Stimulated activated CD4-positive, alpha-beta T cell treated with anti-CD3 and anti-CD28 coated beads, TNF-alpha, amount 100 ng/mL, for 48 hours (primary cell): ENCODE measurements at regions not wholly inside any gene's neighbourhood (a gene's known extent, or its start where the extent isn't known, plus 50 kb on each side); places are given as distances from the start of the nearest gene placed in this dataset.
"Not testable (repeated sequence)": the region's sequence is repeated elsewhere in the genome, so short reads cannot be mapped to it uniquely, and the experiment has no call there.

Experiments used
- DNase-seq, 3 donors: peaks; one replicate each; pipeline ENCODE4 v3.0.0-alpha.2; 2020; ENCODE audit warnings: low read depth in 3 of 3

DNA sequence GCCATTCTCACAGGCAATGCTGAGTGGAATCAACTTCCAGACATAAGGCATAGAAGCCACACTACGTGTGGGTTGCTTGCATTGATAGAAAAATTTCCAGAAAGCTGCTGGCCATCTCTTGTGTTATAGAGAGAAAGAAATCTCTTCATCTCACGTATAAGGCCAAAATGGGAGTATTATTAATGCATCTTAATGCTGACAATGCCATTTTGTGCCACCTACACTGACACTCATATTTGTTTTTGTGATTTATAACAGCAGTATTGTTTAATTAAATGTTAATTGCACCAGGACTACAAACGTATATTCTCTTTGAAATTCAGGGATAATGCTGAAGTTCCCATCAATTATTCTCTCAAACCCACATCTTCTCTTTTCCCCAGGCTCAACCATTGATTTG, 56.1 kb upstream of the TMEM132D start:
- DNase-seq, result no peak

DNA sequence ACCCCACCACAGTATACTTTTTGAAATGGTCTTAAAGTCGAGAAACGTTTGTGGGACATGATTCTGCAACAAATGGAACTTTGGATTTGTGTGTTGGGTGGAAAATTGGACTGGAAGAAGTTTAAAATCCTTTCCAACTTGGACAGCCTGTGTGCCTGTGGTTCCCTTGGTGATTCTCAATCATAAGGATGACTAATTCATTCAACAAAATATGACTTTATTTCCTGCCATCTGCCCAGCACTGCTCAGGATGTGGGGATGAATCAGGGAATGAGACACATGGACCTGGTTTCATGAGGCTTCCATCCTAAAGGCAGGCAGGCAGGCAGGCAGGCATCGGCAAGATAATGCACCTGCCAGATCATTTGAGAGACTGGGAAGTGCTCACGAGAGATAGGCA, 57.3 kb upstream of the TMEM132D start:
- no peak for DNase-seq

DNA sequence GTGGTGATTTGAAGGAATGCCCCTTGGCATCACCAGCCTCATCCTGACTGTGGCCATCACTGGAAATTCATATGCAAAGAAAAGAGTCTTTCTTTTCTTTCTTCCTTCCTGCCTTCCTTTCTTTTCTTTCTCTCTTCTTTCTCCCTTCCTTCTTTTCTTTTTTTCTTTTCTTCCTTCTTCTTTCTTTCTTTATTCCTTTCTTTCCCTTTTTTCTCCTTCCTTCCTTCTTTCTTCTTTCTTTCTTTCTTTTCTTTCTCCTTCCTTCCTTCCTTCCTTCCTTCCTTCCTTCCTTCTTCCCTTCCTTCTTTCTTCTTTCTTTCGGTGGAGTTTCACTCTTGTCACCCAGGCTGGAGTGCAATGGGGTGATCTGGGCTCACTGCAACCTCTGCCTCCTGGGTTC, 58.0 kb upstream of the TMEM132D start:
- DNase-seq, result no peak

DNA sequence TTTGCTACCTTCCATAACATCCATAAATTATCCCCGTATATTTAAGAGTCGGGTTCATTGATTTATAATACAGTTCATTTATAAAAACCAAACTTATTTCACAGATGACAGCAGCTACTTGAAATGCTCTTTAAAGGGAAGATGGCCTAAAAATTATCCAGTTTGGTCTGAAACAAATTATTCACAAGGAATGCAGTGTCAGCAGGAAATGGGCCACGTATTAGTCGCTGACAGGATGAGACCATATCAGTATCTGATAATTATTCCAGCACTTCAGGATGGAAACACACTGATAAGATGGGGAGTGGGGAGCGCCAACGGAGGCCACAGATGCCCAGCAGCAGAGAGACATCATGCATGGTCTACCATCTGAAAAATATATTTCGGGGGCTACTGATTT, 60.5 kb upstream of the TMEM132D start:
- no peak for DNase-seq

DNA sequence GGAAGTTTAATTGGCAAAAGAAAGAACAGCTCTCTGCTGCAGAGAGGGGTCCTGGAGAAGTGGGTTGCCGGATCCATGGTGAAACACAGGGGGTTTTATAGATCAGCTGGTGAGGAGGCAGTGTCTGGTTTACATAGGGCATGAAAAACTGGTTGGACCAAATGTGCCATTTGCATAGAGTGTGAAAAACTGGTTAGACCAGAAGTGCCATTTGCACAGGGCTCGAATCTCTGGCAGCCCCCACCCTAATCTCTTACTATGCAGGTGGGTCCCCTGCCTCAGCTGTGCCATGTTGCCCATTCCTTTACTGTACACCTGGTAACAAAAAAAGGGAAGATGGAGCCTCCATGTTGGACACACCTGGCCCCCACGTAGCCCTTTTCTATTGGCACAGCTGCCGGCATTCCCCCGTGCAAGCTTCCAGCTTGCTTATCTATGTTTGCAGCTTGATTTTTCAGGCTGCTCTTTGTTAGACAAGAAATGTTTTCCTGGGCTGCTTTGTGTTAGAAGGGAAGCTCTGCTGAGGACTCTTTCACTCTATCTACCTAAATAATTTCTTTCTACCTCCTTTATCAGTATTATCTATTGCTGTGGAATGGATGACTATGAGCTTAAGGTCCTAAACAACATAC, 61.1 kb upstream of the TMEM132D start:
- no peak for DNase-seq

DNA sequence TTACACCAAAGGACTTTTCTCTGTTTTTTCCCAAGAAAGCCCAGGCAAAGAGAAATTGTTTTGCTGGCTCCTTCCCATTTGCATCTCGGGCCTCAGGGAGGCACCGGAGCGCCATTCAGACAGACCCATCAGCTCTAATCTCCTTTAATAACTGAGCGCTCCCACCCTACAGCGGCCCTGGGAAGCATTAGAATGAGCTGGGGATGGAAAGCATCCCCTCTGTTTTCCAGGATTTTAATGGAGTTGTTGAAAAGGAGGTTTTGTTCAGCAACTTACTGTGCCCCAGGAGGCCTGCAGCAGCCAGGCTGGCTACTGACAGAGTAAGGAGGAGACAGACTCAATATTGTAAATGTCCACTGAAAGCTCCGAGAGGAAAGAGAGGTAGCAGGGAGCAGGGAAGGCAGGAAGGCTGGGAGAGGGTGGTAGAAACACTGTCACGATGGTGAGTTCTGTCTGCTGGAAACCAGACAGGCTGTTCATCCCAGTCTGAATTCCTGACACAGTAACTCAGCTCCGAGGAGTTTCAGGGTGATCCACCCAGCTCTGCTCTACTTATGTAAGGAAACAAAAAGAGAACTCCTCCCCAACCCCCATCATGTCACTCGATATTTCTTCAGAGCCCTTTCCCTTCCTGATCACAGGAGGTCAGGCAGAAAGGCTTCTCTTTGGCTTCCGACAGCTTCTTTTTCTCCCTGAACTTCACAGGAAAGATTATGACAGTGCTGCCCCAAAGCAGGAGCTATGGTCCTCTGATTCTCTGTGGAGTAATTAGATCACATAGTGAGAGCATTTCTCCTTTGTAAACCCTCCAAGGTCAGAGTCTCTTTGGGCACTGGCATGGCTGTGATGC, 62.5 kb upstream of the TMEM132D start:
- DNase-seq, result no peak

DNA sequence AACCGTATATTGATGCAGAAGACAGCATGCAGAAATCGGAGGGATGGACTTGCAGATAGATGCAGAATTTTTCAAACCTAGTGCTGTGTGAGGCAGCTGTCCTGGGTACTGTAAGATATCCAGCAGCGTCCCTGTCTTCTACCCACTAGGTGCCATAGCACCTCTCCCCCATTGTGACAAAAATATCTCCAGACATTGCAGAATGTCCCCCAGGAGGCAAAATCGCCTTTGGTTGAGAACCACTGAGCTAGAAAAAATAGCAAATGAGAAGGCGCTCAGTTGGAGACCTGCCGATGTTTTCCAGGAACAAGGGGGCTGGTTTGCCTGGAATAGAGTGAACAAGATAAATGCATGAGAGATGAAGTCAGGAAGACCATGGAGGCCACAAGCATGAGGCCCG, 67.9 kb upstream of the TMEM132D start:
- no peak for DNase-seq

DNA sequence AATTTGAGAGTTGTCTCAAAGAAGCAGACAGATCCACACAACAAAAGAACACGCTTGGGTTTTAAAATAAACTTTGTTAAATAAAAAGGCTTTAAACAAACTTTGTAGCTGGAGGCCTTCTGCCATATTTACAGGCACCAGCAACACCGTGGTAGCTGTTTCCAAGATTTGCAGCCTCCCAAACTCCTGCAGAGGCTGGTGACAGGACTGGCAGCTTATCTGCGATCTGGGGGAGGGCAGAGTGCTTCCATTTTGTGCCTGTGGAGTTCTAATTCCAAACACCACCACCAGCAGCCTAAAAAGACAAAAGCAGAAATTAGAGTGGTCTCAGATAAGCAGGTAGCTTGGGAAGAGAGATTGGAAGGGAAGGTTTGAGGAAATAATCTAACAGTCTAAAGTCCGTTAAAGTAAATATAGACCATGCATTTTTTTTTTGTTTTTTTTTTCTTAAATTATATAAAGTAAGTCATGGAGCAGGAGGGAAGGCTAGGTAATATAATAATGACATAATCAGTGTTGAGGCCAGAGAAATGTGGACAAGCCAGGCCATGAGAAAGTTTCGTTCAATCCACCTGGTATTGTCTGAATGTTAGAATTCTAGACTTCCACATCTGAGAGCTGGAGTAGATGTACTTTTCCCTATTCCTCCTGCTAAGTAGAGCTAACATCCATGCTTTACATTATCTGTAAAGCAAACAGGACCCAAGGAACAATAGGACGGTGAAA, 69.6 kb upstream of the TMEM132D start:
- no peak for DNase-seq

DNA sequence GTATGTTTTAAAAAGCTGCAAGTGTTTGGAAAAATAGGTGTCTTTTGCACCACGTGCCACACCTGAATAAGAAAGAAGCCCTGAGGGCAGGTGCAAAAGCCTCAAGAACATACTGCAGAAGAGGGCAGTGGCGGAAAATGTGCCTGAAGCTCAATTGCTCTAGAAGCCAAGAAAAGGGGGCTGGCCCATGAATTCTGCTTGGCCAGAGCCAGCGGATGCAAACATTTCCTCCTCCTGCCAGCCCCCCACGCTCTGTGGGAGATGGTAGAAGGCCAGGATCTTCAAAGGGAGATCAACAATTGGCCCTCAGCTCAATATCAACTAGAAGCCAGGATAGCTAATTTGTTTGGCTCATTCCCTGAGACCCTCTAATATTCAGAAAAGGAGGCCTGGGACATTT, 80.3 kb upstream of the TMEM132D start:
- DNase-seq, result no peak

DNA sequence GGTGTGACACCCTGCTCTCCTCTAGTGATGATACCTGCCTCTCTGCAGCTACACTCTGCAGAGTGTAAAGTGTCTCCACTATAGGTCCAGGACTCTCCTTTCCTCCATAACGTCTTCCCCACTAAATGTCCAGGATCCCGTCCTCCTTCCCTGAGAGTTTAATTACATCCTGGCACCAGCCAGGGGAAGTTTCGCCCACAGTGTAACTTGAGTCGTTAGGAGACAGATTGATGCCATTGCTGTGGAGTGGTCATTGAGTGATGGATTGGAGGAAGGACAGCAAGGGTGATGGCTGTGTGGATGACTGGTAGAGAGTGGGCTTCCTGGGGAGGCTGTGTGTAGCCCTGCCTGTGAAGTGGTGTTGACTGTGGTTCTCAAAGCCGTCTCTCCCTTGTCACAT, 84.0 kb upstream of the TMEM132D start:
- no peak for DNase-seq

DNA sequence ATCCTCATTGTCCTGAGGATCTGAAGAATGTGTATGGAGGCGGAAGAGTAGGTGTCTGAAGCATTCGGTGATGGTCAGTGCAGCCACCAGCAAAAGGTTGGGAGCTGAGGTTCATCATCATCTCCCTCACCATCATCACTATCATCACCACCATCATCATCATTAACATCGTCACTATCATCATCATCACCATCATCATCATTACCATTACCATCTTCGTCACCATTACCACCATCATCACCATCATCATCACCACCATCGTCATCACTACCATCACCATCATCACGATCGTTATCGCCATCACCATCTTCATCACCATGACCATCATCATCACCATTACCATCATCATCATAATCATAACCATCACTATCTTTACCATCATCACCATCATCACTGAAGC, 90.8 kb upstream of the TMEM132D start:
- DNase-seq, result no peak

DNA sequence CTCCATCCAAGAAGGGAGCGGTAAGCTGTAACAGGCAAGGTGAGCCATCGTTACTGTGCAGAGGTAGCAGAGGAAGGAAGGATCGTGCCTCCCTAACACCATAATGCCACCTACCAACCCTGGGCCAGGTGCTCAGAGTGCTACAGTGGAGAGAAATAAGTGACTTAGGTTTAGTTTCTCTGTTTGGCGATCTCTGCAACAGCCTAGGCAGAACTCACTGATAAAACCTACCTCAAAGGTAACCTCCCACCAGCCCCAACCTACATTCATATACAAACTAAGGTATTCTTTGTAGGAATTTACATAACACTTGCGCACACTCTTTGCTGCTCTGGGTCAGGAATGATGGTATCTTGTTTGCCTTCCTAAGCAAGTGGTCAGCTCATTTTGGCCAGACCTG, 93.4 kb upstream of the TMEM132D start:
- DNase-seq, result no peak

DNA sequence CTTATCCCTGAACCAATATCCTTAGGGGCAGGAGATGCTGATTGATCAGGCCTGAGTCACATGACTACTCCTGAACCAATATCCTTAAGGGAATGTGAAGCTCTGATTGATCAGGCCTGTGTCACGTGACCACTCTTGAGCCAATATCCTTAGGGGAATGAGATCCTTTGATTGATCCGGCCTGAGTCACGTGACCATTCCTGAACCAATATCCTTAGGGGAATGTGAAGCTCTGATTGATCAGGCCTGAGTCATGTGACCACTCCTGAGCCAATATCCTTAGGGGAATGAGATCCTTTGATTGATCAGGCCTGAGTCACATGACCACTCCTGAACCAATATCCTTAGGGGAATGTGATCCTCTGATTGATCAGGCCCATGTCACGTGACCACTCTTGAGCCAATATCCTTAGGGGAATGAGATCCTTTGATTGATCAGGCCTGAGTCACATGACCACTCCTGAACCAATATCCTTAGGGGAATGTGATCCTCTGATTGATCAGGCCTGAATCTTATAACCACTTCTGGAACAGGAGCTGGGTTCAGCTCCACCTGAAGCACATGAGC, 100.6 kb upstream of the TMEM132D start:
- DNase-seq, result not testable (repeated sequence)

DNA sequence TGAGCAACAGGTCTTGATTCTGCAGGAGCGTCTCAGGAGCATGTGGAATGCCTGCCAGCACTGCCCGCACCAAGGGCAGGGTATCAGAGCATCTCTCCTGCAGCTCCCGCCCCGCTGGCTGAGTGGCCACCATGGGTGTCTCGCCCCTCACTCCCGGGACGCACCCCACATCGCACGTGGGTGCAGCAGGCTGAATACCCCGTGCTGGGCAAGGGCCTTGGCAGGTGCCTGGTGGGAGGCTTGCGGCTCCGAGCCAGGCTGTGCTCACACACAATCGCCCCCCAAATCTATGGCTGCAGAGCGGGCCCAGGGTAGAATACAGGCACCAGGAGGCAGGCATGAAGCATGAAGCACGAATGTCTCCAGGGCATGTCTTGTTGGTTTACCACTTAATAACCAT, 103.9 kb upstream of the TMEM132D start:
- no peak for DNase-seq

DNA sequence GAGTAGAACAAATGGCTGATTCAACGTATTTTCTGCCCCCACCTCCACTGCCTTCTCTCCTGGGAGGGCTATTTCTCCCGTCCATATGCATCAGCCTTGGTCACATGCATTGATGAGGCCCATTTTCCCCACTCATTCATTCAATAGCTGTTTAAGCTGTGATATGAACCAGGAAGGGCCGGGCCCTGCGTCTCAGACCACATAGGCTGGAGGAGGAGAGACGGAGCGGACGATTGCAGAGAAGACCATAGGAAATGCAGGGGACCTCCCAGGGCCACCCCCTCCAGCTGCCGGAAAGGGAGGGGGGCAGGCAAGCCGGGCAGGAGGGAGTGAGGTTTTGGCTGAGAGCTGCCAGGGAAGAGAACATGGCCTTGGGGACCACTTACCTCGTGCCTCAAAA, 104.4 kb upstream of the TMEM132D start:
- DNase-seq, result no peak

DNA sequence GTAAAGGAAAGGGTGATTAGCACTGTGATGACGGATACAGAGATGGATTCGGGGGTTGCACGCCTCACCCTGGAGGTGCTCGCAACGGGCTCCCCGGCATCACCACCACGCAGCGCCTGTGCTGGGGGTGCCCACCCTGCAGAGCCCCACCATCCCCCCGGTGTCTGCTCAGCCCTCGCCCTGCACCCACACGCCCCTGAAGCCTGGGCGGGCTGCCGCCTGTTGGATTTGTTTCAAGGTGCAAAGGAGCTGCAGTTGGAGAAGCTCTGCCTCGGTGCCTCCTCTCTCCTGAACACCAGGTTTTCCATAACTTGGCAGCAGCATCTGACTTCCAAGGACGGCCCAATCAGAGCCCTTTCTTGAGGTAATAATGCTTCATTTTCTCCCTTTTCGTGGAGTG, 106.1 kb upstream of the TMEM132D start:
- DNase-seq, result no peak

DNA sequence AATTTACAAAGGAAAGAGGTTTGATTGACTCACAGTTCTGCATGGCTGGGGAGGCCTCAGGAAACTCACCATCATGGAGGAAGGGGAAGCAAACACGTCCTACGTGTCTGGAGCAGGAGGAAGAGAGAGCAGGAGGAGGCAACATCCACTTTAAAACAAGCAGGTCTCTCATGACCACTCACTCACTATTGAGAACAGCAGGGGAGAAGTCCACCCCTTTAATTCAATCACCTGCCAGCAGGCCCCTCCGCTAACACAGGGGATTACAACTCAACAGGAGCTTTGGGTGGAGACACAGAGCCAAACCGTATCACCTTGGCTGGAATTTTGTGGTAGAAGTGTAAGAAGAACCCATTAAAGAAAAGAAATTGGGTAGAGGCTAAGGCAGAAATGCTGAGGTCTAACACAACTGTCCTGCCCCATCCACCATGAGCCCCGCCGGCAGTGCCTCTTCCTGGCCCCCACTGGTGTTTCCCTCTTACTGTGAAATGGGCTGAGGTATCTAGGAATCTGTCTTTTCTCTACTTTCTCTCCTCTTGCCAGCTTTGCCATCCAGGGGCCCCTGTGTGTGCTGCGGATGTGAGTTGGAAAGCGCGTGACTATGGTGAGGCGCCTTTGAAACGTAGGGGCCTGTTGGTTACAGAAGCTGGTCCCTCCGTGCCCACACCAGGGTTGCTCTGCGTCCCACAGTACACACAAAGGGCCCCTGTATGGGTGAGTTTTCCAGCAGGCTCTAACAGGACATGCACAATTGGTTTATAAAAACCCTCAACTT, 108.0 kb upstream of the TMEM132D start:
- no peak for DNase-seq

DNA sequence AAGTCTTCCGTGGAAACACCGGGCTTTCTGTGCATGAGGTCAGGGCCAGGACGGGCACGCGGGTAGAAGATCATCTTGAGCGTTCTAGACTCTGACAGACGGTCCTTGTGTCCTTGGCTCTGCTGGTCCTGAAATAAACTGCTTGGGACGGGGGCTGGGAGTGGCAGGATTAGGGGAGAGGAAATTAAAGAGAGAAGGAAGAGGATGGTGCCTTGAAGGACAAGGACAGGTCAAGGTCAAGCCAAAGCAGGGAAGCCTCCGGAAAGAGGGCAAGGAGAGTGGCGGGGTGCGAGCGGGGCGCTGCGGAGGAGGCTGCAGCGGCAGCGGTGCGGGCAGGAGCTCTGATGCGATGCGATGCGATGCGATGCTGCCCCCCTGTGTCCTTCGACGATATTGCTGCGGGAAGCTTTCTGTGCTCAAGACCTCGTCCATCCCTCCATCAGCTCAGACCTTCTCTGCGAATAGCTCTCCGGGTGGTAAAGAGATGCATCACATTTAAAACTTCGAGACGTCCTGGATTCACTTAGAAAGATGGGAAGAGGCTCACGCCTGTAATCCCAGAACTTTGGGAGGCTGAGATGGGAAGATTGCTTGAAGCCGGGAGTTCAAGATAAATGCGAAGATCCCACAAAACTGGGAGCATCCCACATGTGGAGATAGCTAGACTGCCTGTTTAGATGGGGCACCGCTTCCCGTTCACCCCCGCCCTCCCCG, 110.1 kb upstream of the TMEM132D start:
- DNase-seq, result peak; percentile 6 to 34 (median 26)

DNA sequence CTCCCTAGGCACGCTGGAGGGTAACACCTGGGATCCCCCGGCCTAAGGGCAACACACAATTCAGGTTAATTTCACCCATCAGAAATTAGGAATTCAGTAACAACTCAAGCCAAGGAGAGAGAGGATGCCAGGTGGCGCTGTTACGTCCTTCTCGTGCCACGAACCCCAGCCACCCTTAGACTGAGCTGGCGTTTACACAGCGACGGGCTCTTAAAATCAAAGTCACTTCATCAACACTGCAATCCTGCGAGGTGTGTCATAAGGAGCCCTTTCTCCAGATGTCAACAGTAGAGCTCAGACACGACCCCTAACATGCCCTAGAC, 110.6 kb upstream of the TMEM132D start:
- DNase-seq, result no peak

DNA sequence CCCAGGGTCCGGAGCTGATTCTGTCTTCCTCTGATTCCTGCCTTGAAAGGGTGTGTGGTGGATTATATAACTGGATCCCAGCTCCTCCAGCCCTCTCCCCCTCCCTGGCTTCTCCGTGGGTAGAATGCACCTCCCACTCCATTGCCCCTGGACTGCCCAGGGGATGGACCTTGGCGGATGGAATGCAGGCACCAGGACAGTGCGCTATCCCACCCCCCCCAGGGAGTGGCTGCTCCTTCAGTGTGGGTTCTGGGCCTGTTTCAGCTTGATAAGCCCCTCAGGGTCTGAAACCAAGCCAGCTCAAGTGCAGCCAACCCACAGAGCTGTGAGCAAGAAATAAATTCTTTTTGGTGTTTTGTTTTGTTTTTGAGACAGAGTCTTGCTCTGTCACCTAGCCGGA, 112.4 kb upstream of the TMEM132D start:
- DNase-seq, result no peak

DNA sequence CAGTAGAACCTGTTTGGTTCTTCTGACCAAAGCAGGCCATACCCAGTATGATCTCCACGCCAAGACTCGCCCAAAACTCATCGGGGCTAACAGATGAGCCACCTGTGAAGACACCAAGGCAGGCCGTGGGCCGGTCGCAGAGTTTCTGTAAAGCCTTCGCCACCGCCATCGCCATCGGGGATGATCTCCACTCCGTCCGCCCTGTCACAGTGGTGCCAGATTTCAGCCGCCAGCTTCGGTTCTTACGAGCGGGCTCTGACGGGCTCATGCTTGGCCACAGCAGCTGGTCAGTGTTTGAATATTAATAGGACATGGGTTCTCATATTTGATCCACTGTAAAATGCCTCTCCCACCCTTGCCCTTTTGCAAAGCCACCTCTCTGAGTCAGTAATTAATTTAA, 113.2 kb upstream of the TMEM132D start:
- DNase-seq, result no peak
